Osteoblast (primary cell): ENCODE measurements at regions not wholly inside any gene's neighbourhood (a gene's known extent, or its start where the extent isn't known, plus 50 kb on each side); places are given as distances from the start of the nearest gene placed in this dataset.

ENCODE experiments used
- DNase-seq: peaks from one replicate; pipeline ENCODE4 v3.0.0; 2011; ENCODE audit warnings: low spot score, mixed read lengths; ENCODE audit not compliant: insufficient read length; ENCODE audit errors: missing footprints
- H2AFZ ChIP-seq: 2 replicates; pipeline ENCODE4 v1.6.0; 2011; ENCODE audit warnings: mild to moderate bottlenecking, low read length
- H3K27ac ChIP-seq: 2 replicates; pipeline ENCODE4 v1.5.1; 2011; ENCODE audit warnings: mild to moderate bottlenecking, low read depth, low read length, moderate library complexity
- H3K27me3 ChIP-seq: 2 replicates; pipeline ENCODE4 v1.6.0; 2012; ENCODE audit warnings: mild to moderate bottlenecking, control low read depth, inconsistent platforms, low read length, moderate library complexity; ENCODE audit not compliant: insufficient read depth
- H3K36me3 ChIP-seq: 2 replicates; pipeline ENCODE4 v1.5.1; 2011; ENCODE audit warnings: mild to moderate bottlenecking, low read length, control low read depth, moderate library complexity; ENCODE audit not compliant: insufficient read depth
- H3K4me1 ChIP-seq: 2 replicates; pipeline ENCODE4 v1.5.1; 2011; ENCODE audit warnings: mild to moderate bottlenecking, low read length, control low read depth, moderate library complexity; ENCODE audit not compliant: insufficient read depth
- H3K4me2 ChIP-seq: 2 replicates; pipeline ENCODE4 v1.6.0; 2011; ENCODE audit warnings: mild to moderate bottlenecking, low read length; ENCODE audit not compliant: insufficient read depth
- H3K4me3 ChIP-seq: fragments of 200-600 bp; sonication (generic); 3 replicates; pipeline ENCODE4 v1.5.1; 2012; ENCODE audit warnings: mild to moderate bottlenecking, low read length, inconsistent platforms; ENCODE audit not compliant: insufficient read depth
- H3K79me2 ChIP-seq: 2 replicates; pipeline ENCODE4 v1.6.0; 2012; ENCODE audit warnings: mild to moderate bottlenecking, low read length, control low read depth, inconsistent platforms; ENCODE audit not compliant: insufficient read depth
- H3K9me3 ChIP-seq: 2 replicates; pipeline ENCODE4 v1.5.1; 2011; ENCODE audit warnings: low read depth, low read length, control low read depth
- H4K20me1 ChIP-seq: 2 replicates; pipeline ENCODE4 v1.6.0; 2012; ENCODE audit warnings: mild to moderate bottlenecking, low read length, control low read depth; ENCODE audit not compliant: insufficient read depth
- TF ChIP-seq, protein P1 (sequence below): IDR thresholded peaks from 2 replicates; pipeline ENCODE4 v1.5.1; 2011; ENCODE audit warnings: mild to moderate bottlenecking, low read depth, low read length, moderate library complexity; ENCODE audit errors: extremely low read depth

GRCh38 chr9:108793573-108793972 lies 62.2 kb downstream of the ACTL7B start:
- Histone ChIP-seq H3K79me2 (no peaks in the 10 kb centered on the region), H3K4me3 (no peak overlapping the region), H3K36me3 (no peaks in the 10 kb centered on the region), H3K4me2 (no peak overlapping the region), H3K27ac (no peak overlapping the region), H3K4me1 (no peaks in the 10 kb centered on the region), H4K20me1 (no peaks in the 10 kb centered on the region), H3K27me3 (peaks cover 6% of the 10 kb centered on the region), H2AFZ (no peak overlapping the region), H3K9me3 (no peaks in the 10 kb centered on the region)
- no peak for DNase-seq
- TF ChIP-seq, protein P1, sequence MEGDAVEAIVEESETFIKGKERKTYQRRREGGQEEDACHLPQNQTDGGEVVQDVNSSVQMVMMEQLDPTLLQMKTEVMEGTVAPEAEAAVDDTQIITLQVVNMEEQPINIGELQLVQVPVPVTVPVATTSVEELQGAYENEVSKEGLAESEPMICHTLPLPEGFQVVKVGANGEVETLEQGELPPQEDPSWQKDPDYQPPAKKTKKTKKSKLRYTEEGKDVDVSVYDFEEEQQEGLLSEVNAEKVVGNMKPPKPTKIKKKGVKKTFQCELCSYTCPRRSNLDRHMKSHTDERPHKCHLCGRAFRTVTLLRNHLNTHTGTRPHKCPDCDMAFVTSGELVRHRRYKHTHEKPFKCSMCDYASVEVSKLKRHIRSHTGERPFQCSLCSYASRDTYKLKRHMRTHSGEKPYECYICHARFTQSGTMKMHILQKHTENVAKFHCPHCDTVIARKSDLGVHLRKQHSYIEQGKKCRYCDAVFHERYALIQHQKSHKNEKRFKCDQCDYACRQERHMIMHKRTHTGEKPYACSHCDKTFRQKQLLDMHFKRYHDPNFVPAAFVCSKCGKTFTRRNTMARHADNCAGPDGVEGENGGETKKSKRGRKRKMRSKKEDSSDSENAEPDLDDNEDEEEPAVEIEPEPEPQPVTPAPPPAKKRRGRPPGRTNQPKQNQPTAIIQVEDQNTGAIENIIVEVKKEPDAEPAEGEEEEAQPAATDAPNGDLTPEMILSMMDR, result no peak

DNA sequence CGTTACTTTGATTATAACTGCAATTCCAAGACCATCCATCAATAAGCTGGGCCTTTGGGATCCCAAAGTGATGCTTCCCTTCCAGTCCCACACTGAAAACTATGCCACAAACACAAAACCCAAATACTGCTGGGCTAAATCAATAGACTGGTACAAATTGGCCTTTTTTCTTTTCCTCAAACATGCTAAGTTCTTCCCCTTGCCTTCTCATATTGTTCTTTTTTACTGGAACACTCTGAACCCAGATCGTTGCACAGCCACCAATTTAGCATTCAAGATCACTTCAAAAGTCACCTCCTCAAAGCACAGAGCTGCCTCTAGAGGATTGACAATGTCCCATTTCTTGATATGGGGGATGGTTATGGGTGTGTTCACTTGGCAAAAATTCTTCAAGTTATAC lies 66.0 kb downstream of the ACTL7B start:
- Histone ChIP-seq H3K27ac (no peak overlapping the region), H3K4me2 (no peak overlapping the region), H3K4me1 (peaks cover 19% of the 10 kb centered on the region), H3K9me3 (no peaks in the 10 kb centered on the region), H3K27me3 (peaks cover 3% of the 10 kb centered on the region), H2AFZ (no peak overlapping the region), H3K79me2 (no peaks in the 10 kb centered on the region), H3K4me3 (no peak overlapping the region), H4K20me1 (no peaks in the 10 kb centered on the region), H3K36me3 (no peaks in the 10 kb centered on the region)
- DNase-seq, result no peak
- TF ChIP-seq, protein P1, result no peak

GRCh38 chr9:108787690-108788048 lies 68.1 kb downstream of the ACTL7B start:
- Histone ChIP-seq H2AFZ (no peak overlapping the region), H3K9me3 (no peaks in the 10 kb centered on the region), H4K20me1 (no peaks in the 10 kb centered on the region), H3K4me1 (peaks cover 30% of the 10 kb centered on the region), H3K27ac (no peak overlapping the region), H3K4me2 (no peak overlapping the region), H3K4me3 (no peak overlapping the region), H3K27me3 (peaks cover 7% of the 10 kb centered on the region), H3K36me3 (no peaks in the 10 kb centered on the region), H3K79me2 (no peaks in the 10 kb centered on the region)
- DNase-seq, result no peak
- TF ChIP-seq, protein P1, result no peak

- H3K4me2 ChIP-seq, result peak overlapping the region; percentile 52
- peak; percentile 81 for DNase-seq
- H4K20me1 ChIP-seq, result no peaks in the 10 kb centered on the region
- peaks cover 30% of the 10 kb centered on the region for H3K4me1 ChIP-seq
- H3K9me3 ChIP-seq, result no peaks in the 10 kb centered on the region
- no peak overlapping the region for H2AFZ ChIP-seq
- H3K4me3 ChIP-seq, result no peak overlapping the region
- TF ChIP-seq, protein P1, result no peak
- no peaks in the 10 kb centered on the region for H3K36me3 ChIP-seq
- H3K27me3 ChIP-seq, result peaks cover 7% of the 10 kb centered on the region
- peak overlapping the region; percentile 18 for H3K27ac ChIP-seq
- H3K79me2 ChIP-seq, result no peaks in the 10 kb centered on the region
Measured at GRCh38 chr9:108786901-108787689, 68.7 kb downstream of the ACTL7B start.
